Keratinocyte (primary cell): ENCODE measurements at regions not wholly inside any gene's neighbourhood (a gene's known extent, or its start where the extent isn't known, plus 50 kb on each side); places are given as distances from the start of the nearest gene placed in this dataset.

Experiments used
- DNase-seq: peaks from one replicate; pipeline ENCODE4 v3.0.0-alpha.2; 2011; ENCODE audit warnings: low read depth, missing footprints, low spot score
- FAIRE-seq: peaks from 2 replicates; lab custom pipeline; 2011; peaks lifted over from hg19 to GRCh38; lab: Jason Lieb, UNC
- H2AFZ ChIP-seq: 2 replicates; pipeline ENCODE4 v1.6.0; 2012; ENCODE audit warnings: low read length, control low read depth, inconsistent platforms; ENCODE audit not compliant: control insufficient read depth
- H3K27ac ChIP-seq: 2 replicates; pipeline ENCODE4 v1.5.1; 2011; ENCODE audit warnings: low read length; ENCODE audit not compliant: control insufficient read depth, insufficient read depth
- H3K27me3 ChIP-seq: 3 replicates; pipeline ENCODE4 v1.6.0; 2011; ENCODE audit warnings: low read length; ENCODE audit not compliant: control insufficient read depth, insufficient read depth; ENCODE audit errors: extremely low read depth
- H3K36me3 ChIP-seq, 2 experiments: 2 replicates in 1 of 2; 3 replicates in 1 of 2; pipeline ENCODE4 v1.5.1; 2011; ENCODE audit warnings: low read length in 2 of 2, mild to moderate bottlenecking in 1 of 2; ENCODE audit not compliant: control insufficient read depth in 2 of 2, insufficient read depth in 2 of 2; ENCODE audit errors: extremely low read depth in 1 of 2
- H3K4me1 ChIP-seq: 3 replicates; pipeline ENCODE4 v1.5.1; 2011; ENCODE audit warnings: low read length; ENCODE audit not compliant: control insufficient read depth, insufficient read depth; ENCODE audit errors: extremely low read depth
- H3K4me2 ChIP-seq: 3 replicates; pipeline ENCODE4 v1.6.0; 2011; ENCODE audit warnings: low read depth, low read length; ENCODE audit not compliant: control insufficient read depth, insufficient read depth; ENCODE audit errors: extremely low read depth
- H3K4me3 ChIP-seq, 3 experiments: fragments of 200-600 bp in 1 of 3; sonication (generic) in 1 of 3; 2 replicates in 2 of 3; 3 replicates in 1 of 3; pipeline ENCODE4 v1.5.1; 2011 to 2016; ENCODE audit warnings: low read length in 3 of 3, mild to moderate bottlenecking in 3 of 3, control low read depth in 2 of 3, inconsistent platforms in 1 of 3, low read depth in 1 of 3, mixed read lengths in 1 of 3, mixed run types in 1 of 3, moderate library complexity in 1 of 3; ENCODE audit not compliant: control insufficient read depth in 2 of 3, insufficient read depth in 2 of 3; ENCODE audit errors: extremely low read depth in 1 of 3
- H3K79me2 ChIP-seq: 2 replicates; pipeline ENCODE4 v1.6.0; 2012; ENCODE audit warnings: low read length; ENCODE audit not compliant: control insufficient read depth, insufficient read depth
- H3K9ac ChIP-seq: 3 replicates; pipeline ENCODE4 v1.6.0; 2011; ENCODE audit warnings: low read length; ENCODE audit not compliant: control insufficient read depth, insufficient read depth; ENCODE audit errors: extremely low read depth
- H3K9me1 ChIP-seq: 3 replicates; pipeline ENCODE4 v1.6.0; 2011; ENCODE audit warnings: low read length; ENCODE audit not compliant: control insufficient read depth, insufficient read depth; ENCODE audit errors: extremely low read depth
- H3K9me3 ChIP-seq: 2 replicates; pipeline ENCODE4 v1.5.1; 2012; ENCODE audit warnings: low read depth, low read length; ENCODE audit not compliant: control insufficient read depth
- H4K20me1 ChIP-seq: 3 replicates; pipeline ENCODE4 v1.6.0; 2011; ENCODE audit warnings: low read length; ENCODE audit not compliant: control insufficient read depth, insufficient read depth; ENCODE audit errors: extremely low read depth
- EZH2 ChIP-seq: IDR thresholded peaks from one replicate; pipeline ENCODE4 v1.6.1; 2012; ENCODE audit warnings: inconsistent platforms, mild to moderate bottlenecking, low read length, moderate library complexity
- dilution Hi-C: fragments of 300-500 bp; cut with MboI; formaldehyde crosslinking; loops from one replicate; pipeline ENCODE4 v1.7.0; 2020; ENCODE audit warnings: low sequenced_read_pairs; ENCODE audit not compliant: extremely low pct_ligation_motif_present
- TF ChIP-seq, protein P1 (sequence below), 3 experiments: IDR thresholded peaks in 1 of 3; conservative IDR thresholded peaks in 1 of 3; optimal IDR thresholded peaks in 1 of 3; 2 replicates in 2 of 3; 3 replicates in 1 of 3; pipeline versions ENCODE3 to v1.5.1; 2011; ENCODE audit warnings: low read length in 3 of 3, mild to moderate bottlenecking in 3 of 3, moderate library complexity in 2 of 3, control low read depth in 1 of 3, inconsistent platforms in 1 of 3; ENCODE audit not compliant: insufficient read depth in 2 of 3; ENCODE audit errors: extremely low read depth in 1 of 3

DNA sequence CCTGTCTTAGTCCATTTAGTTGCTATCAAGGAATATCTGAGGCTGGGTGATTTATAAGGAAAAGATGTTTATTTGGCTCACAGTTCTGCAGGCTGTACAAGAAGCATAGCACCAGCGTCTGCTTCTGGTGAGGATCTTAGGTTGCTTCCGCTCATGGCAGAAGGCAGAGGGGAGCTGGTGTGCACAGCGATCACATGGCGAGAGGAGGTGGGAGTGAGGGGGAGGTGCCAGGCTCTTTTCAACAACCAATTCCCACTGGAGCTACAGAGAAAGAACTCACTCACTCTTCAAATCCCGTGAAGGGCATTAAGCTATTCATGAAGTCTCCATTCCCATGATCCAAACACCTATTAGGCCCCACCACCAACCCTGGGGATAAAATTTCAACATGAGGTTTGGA lies 371.6 kb downstream of the SH2D4B start:
- no peaks in the 10 kb centered on the region for H3K36me3 ChIP-seq
- no peaks in the 10 kb centered on the region for H3K79me2 ChIP-seq
- FAIRE-seq (no peak), DNase-seq (no peak)
- H3K4me1 ChIP-seq = no peaks in the 10 kb centered on the region
- no peak overlapping the region for H3K4me3 ChIP-seq
- no peak overlapping the region for H2AFZ ChIP-seq
- H3K27me3 ChIP-seq = no peaks in the 10 kb centered on the region
- dilution Hi-C loops = no loop called here
- no peaks in the 10 kb centered on the region for H3K9me3 ChIP-seq
- no peaks in the 10 kb centered on the region for H3K9me1 ChIP-seq
- H3K9ac ChIP-seq = no peak overlapping the region
- H4K20me1 ChIP-seq = no peaks in the 10 kb centered on the region
- TF ChIP-seq EZH2 = no peak
- TF ChIP-seq, protein P1, sequence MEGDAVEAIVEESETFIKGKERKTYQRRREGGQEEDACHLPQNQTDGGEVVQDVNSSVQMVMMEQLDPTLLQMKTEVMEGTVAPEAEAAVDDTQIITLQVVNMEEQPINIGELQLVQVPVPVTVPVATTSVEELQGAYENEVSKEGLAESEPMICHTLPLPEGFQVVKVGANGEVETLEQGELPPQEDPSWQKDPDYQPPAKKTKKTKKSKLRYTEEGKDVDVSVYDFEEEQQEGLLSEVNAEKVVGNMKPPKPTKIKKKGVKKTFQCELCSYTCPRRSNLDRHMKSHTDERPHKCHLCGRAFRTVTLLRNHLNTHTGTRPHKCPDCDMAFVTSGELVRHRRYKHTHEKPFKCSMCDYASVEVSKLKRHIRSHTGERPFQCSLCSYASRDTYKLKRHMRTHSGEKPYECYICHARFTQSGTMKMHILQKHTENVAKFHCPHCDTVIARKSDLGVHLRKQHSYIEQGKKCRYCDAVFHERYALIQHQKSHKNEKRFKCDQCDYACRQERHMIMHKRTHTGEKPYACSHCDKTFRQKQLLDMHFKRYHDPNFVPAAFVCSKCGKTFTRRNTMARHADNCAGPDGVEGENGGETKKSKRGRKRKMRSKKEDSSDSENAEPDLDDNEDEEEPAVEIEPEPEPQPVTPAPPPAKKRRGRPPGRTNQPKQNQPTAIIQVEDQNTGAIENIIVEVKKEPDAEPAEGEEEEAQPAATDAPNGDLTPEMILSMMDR (optimal IDR thresholded peaks at IDR 0.05 in 1 of 3, IDR thresholded peaks at IDR 0.05 in 1 of 3, conservative IDR thresholded peaks at IDR 0.05 in 1 of 3; ENCODE audit: extremely low read depth in 1 of 3, insufficient read depth in 2 of 3, low read length in 3 of 3) = no peak
- no peak overlapping the region for H3K27ac ChIP-seq
- no peak overlapping the region for H3K4me2 ChIP-seq

DNA sequence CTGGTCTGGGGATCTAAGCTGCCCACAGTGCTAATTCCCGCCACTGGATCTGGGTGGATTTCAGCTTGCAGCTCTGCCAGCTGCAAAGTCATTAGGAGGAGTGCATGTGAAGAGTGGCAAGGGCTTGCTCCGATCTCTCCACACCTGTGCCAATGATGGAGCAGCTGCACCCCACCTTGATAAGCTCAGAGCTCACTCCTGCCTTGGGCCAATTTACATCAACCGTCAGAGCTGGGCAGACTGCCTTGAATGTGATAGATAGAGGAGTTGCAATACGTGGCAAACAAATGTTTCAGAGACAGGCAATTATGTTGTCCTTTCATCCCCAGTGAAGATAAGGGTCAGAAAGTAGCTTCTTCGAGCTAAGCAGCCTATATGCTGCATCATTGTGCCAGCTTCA lies 379.9 kb downstream of the SH2D4B start:
- no peak overlapping the region for H2AFZ ChIP-seq
- DNase-seq (no peak), FAIRE-seq (no peak)
- H3K9ac ChIP-seq = no peak overlapping the region
- H3K79me2 ChIP-seq = no peaks in the 10 kb centered on the region
- H3K4me3 ChIP-seq = no peak overlapping the region
- H3K4me2 ChIP-seq = no peak overlapping the region
- H4K20me1 ChIP-seq = no peaks in the 10 kb centered on the region
- H3K9me3 ChIP-seq = no peaks in the 10 kb centered on the region
- H3K27ac ChIP-seq = no peak overlapping the region
- H3K9me1 ChIP-seq = no peaks in the 10 kb centered on the region
- H3K27me3 ChIP-seq = no peaks in the 10 kb centered on the region
- dilution Hi-C loops = no loop called here
- no peaks in the 10 kb centered on the region for H3K4me1 ChIP-seq
- H3K36me3 ChIP-seq = no peaks in the 10 kb centered on the region
- TF ChIP-seq, protein P1 (optimal IDR thresholded peaks at IDR 0.05 in 1 of 3, IDR thresholded peaks at IDR 0.05 in 1 of 3, conservative IDR thresholded peaks at IDR 0.05 in 1 of 3; ENCODE audit: extremely low read depth in 1 of 3, insufficient read depth in 2 of 3, low read length in 3 of 3) = no peak
- no peak for TF ChIP-seq EZH2
